K562 (cell line): ENCODE measurements at regions not wholly inside any gene's neighbourhood (a gene's known extent, or its start where the extent isn't known, plus 50 kb on each side); places are given as distances from the start of the nearest gene placed in this dataset.

Experiments used
- CBX8 ChIP-seq: fragments of 200-600 bp; sonication (generic); IDR thresholded peaks from 2 replicates; pipeline ENCODE4 v1.6.1; 2012; ENCODE audit warnings: borderline replicate concordance, mixed run types, low read depth, mild to moderate bottlenecking, moderate library complexity, mixed read lengths, low read length, control low read depth, inconsistent platforms; ENCODE audit not compliant: poor library complexity, severe bottlenecking; ENCODE audit errors: extremely low read depth
- JUN ChIP-seq, 2 experiments: sonication (generic) in 1 of 2; formaldehyde crosslinking in 1 of 2; IDR thresholded peaks; 2 replicates each; pipeline versions ENCODE4 v1.6.1 to v1.8.0; 2012 to 2022; ENCODE audit warnings: borderline replicate concordance in 2 of 2, mild to moderate bottlenecking in 2 of 2, improper control_type of control experiment in 1 of 2, low read depth in 1 of 2, low read length in 1 of 2, missing genetic modification reagents in 1 of 2
- SMARCA4 ChIP-seq: fragments of 450-650 bp; IDR thresholded peaks from 2 replicates; pipeline ENCODE4 v1.6.1; 2016

- TF ChIP-seq JUN (IDR thresholded peaks at IDR 0.05; ENCODE audit: borderline replicate concordance, low read depth, low read length) (no peak), JUN (CRISPR knock-in tag; IDR thresholded peaks at IDR 0.05; ENCODE audit: borderline replicate concordance) (no peak), SMARCA4 (no peak), CBX8 (no peak)
Observed at GRCh38 chr2:15780234-15780633, 160.1 kb upstream of the MYCN start.
